Hepatocyte (in vitro differentiated cells): ENCODE measurements at regions not wholly inside any gene's neighbourhood (a gene's known extent, or its start where the extent isn't known, plus 50 kb on each side); places are given as distances from the start of the nearest gene placed in this dataset.

Experiments used
- CTCF ChIP-seq: fragments of 200-600 bp; sonication (generic); IDR thresholded peaks from 2 replicates; pipeline ENCODE4 v1.5.1; 2016; ENCODE audit warnings: antibody characterized with exemption, mild to moderate bottlenecking; ENCODE audit not compliant: poor library complexity
- EZH2 ChIP-seq: fragments of 200-600 bp; sonication (generic); IDR thresholded peaks from 2 replicates; pipeline ENCODE4 v1.6.1; 2016; ENCODE audit warnings: antibody characterized with exemption, mild to moderate bottlenecking, borderline replicate concordance

GRCh38 chr16:35574454-35575431 is 2115.3 kb downstream of the TP53TG3F start:
- no peak for TF ChIP-seq CTCF
- no peak for TF ChIP-seq EZH2
